ENCODE measurements at regions not wholly inside any gene's neighbourhood (a gene's known extent, or its start where the extent isn't known, plus 50 kb on each side); places are given as distances from the start of the nearest gene placed in this dataset.
"Not testable (repeated sequence)": the region's sequence is repeated elsewhere in the genome, so short reads cannot be mapped to it uniquely, and the experiment has no call there.

- no peak for DNase-seq
These were observed 781.1 kb downstream of the GATA3 start for GRCh38 chr10:8835453-8836167.

DNA sequence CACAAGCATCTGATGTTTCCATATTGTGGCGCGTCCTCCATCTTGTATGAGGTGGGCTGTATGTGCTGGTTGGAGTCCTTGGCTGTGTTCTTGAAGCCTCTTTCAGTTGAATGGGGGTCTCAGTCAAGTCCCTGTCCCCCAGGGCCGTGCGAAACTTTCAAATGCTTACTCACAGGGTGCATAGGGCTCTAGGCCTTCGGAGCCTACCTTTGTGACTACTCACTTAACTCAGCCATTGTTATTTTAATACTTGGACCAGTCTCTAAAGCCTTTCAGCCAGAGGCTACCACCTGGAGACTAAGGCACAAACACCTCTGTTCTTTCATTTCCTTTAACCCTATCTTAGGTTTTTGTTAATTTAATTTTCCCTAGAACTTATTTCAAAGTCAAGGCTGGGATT lies 785.9 kb downstream of the GATA3 start:
- DNase-seq, result no peak

- DNase-seq, result no peak
These were observed 789.7 kb downstream of the GATA3 start for GRCh38 chr10:8844141-8844540.

DNA sequence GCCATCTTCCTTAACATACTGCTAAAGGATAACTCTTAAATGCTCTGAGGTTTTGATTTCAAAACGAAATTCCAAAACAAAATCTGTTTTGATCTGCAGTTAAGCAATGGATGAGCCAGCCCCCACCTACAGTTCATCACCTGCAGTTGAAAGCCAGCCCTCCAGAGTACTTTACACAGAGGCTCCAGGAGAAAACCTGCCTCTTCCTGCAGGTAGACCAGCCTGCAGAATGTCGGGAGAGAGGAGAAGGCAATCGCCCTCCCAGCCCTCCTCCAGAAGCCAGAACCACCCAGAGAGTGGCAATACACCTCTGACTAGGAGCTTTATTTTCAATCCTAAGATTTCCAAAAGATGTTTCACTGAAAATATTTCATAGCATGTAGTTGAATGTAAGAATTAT lies 798.1 kb downstream of the GATA3 start:
- DNase-seq, result no peak

DNA sequence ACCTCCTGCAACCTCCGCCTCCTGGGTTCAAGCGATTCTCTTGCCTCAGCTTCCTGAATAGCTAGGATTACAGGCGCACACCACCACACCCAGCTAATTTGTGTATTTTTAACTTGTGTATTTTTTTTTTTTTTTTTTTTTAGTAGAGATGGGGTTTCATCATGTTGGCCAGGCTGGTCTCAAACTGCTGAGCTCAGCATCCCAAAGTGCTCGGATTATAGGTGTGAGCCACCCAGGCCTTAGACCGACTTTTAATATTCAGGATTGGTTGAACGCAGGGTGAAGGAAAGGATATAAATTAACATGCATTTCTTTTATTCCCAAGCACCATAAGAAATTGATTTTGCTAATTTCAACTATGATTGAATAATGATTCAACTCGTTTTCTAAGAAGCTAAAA lies 798.6 kb downstream of the GATA3 start:
- no peak for DNase-seq

GRCh38 chr10:8868924-8869323 lies 814.4 kb downstream of the GATA3 start:
- DNase-seq, result not testable (repeated sequence)

DNA sequence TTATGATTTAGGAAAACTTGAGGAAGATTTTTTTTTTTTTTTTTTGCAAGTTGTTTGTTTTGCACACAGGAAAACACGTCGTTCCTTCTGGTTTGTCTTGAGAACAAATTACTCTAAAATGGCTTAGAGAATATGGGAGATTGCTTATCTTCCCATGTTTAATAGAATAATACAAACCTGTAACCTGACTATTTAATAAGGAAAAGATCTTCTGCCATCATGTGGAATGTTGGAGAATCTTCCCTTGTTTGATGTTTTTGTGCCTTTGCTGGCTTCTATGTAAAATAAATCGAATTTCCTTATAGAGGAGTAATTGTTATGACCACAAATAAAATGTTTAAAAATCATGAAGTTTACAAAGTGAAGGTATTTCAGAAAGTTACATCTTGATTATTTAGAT lies 818.8 kb downstream of the GATA3 start:
- no peak for DNase-seq

DNA sequence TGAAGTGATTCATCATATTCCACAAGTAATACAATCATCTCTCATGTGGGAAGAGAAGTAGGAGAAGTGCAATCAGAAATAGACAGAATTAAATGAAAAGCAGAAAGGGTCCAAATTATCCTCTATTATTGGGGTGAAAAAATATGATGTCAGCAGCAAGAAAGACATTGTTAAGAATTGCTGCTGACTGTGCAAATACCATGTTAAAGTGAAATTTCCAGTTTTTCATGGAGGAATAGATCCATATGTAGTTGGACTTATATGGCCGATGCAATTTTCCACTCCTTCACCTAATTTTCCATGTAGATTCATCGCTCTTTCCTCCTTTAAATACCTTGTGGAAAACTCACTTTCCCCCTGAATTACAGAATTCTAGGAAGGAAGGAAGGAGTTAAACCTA lies 819.8 kb downstream of the GATA3 start:
- DNase-seq, result no peak

DNA sequence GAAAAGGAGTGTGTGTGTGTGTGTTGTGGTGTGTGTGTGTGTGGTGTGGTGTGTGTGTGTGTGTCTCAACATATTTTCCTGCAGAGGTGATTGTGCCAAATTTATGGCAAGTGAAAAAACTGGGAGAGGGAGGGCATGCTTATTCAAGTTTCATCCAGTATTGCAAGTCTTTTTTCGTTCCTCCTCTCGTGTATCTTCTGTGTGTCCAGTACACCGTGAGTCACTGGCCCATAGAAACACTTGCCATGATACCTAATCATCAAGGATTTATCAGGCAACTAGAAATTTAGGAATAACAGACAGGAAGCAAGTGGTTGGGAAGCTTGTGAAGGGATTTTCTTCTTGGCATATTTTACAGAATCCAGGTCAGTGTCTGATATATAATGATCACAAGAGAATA lies 820.5 kb downstream of the GATA3 start:
- no peak for DNase-seq

DNA sequence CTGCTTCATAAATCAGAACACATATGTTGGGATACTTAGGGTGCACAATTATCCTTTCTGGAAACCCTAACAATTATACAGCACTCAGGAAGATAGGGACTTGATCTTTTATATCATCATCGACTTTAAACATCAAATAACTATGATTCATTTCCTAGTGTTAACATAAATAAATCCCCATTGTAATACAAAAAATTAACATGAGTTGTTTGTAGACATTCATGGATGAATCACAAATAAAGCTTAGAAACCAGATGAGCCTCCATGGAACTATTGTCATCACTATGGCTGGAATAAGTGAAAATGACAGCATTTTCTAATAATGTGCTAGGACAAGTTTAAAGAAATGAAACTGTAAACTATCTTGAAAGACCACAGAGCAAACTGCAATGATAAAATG lies 821.7 kb downstream of the GATA3 start:
- no peak for DNase-seq

DNA sequence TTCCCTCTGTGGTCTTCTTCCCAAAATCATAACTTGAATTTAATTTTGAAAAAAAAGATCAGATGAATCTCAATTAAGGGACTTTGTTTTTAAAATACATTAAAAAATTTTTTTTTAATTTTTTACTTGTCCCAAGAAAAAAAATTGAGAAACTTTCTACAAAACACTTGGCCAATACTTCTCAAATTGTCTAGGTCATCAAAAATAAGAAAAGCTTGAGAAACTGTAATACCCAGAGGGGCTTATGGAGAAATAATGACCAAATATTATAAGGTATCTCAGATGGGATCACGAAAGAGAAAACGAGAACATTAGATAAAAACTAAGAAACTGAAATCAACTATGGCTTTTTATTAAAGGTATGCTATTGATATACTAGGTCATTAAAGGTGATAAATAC lies 835.0 kb downstream of the GATA3 start:
- no peak for DNase-seq

- no peak for DNase-seq
These were observed 838.6 kb downstream of the GATA3 start for GRCh38 chr10:8893102-8893501.

- DNase-seq, result no peak
These were observed 839.7 kb downstream of the GATA3 start for GRCh38 chr10:8894148-8894547.

GRCh38 chr10:8897769-8898168 lies 843.3 kb downstream of the GATA3 start:
- no peak for DNase-seq

DNA sequence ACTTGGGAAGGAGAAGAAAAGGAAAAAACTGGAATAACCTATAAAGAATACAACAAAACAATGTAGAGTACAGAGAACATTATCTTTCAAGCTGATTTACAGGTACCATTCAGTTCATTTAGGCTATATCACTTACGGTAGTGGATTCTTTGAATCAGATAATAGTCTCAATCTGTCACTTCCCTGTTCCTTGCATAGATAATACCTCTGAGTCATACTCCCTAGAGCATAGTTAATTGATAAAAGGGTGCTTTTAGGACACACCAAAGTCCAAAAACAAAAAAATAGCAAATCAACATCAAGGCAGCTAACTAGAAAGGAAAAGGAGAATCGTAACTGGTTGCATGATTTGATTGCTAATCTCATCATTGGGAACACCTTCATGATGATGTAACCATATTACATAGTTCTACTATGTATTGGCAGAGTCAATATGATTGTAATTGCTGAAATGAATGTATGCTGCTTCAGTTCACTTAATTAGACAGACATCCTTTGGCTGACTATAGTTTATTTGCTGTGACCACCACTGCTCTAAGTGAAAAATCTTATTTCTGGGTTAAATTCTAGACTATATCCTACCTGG lies 844.4 kb downstream of the GATA3 start:
- DNase-seq, result no peak

- no peak for DNase-seq
These were observed 848.4 kb downstream of the GATA3 start for GRCh38 chr10:8902926-8903325.

DNA sequence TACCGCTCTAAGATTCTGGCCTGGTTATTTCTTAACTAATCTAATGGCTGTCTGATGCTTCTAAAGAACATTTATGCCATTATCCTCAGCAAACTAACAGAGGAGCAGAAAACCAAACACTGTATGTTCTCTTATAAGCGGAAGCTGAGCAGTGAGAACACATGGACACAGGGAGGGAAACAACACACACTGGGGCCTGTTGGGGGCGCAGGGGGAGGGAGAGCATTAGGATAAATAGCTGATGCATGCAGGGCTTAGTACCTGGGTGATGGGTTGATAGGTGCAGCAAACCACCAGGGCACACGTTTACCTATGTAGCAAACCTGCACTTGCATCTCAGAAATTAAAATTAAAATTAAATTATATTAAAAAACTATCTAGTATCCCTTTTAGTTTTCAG lies 853.5 kb downstream of the GATA3 start:
- no peak for DNase-seq

GRCh38 chr10:8910314-8910713 lies 855.8 kb downstream of the GATA3 start:
- DNase-seq, result no peak

DNA sequence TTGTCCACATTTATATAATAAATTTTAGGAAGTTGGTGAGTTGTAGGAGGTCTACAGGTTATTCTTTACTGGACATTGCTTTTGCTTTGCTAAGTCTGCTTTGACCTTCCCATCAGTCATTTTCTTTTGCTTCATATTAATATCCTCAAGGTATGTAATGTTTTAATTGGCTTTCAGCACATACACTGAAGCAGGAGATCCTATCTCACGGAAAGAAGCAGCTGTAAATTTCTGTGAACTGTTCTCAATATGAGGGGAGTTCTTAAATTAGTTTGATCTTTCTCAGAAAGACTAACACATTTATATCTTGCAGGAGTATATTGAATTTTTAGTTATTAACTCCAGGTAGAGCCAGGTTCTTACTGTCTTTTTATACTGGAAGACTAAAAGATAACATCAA lies 856.5 kb downstream of the GATA3 start:
- no peak for DNase-seq

GRCh38 chr10:8912108-8912507 lies 857.6 kb downstream of the GATA3 start:
- no peak for DNase-seq

DNA sequence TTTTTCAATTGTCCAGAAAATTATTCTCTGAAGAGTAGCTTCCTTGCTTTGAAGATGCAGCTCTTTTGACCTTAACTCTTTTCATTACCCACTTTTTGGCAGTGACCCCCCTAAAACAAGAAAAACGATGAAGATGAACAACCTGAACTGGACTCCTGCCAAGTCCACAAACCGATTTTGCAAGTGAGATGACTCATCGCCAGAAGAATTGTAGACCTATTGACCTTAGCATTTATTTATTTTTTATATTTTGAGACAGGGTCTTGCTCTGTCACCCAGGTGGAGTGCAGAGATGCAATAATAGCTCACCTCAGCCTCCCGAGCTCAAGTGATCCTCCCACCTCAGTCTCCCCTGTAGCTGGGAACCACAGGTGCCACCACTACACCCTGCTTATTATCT lies 859.2 kb downstream of the GATA3 start:
- no peak for DNase-seq

DNA sequence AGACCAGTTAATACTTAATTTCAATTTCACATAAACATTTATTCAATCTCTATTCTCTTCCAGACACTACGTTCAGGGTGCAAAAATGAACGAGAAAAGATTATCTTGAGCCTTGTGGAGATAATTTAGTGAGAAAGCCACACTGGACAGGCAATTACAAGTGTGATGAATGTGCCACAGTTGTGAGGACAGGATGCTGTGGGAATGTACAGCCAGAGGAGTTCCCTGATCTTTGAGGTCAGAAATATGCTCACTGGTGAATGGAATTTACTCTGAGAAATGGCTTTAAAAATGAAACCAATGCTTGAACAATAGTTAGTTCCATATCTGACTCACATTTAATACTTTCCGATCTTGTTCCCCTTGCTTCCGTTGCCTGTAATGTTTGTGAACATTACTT lies 864.8 kb downstream of the GATA3 start:
- no peak for DNase-seq

DNA sequence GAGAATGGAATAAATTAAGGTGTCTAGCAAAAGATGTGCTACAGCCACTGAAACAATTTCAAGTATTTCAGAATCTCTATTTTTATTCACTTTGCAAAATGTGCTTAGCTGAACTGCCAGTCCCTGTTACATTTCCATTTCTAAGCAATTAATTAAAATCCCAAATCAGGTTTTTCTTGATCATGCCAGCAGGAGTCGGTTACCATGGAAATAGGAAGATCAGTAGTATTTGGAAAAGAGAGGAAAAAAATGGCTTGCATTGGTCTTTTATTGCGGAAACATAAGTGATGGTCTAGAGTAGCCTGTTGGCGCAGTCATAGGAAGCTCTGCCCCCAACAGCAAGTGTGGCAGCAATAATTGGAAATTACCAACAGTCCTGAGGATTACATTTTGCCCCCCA lies 867.1 kb downstream of the GATA3 start:
- no peak for DNase-seq

- DNase-seq, result no peak
These were observed 868.6 kb downstream of the GATA3 start for GRCh38 chr10:8923096-8923495.

DNA sequence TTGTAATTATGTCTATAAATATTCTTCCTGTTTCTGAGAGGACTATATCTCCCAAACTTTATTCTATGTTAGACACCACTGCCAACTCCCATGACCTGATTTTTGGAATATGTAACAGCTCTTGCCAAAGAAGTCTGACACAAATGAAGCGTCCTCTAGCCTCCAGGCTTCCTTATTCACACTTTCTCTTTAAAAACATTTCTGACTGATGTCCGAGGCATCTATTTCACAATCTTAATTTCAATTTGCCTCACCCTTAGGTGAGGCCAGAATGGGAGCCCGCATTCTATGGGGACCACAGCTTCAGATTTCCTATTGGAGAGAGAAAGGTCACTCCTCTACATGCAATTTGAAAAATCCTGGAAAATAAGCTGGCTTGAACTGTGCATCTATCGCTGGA lies 873.2 kb downstream of the GATA3 start:
- DNase-seq, result no peak
